GM12864 (cell line): ENCODE measurements at regions not wholly inside any gene's neighbourhood (a gene's known extent, or its start where the extent isn't known, plus 50 kb on each side); places are given as distances from the start of the nearest gene placed in this dataset.
A peak's percentile ranks its signal among the peaks of the same experiment; 100 is the strongest.
"Not testable (repeated sequence)": the region's sequence is repeated elsewhere in the genome, so short reads cannot be mapped to it uniquely, and the experiment has no call there.

ENCODE experiments used
- DNase-seq: peaks from one replicate; pipeline ENCODE4 v3.0.0-alpha.2; 2011; ENCODE audit warnings: low read depth
- H3K4me3 ChIP-seq: 2 replicates; pipeline ENCODE4 v1.5.1; 2011; ENCODE audit warnings: mild to moderate bottlenecking, low read depth, low read length, control low read depth
- CTCF ChIP-seq: IDR thresholded peaks from 2 replicates; pipeline ENCODE4 v1.5.1; 2011; ENCODE audit warnings: low read depth, mild to moderate bottlenecking, moderate library complexity, low read length, control low read depth, inconsistent platforms; ENCODE audit errors: missing control alignments

GRCh38 chr4:112732142-112732541 is 95.2 kb downstream of the LARP7 start:
- H3K4me3 ChIP-seq: no peak overlapping the region
- TF ChIP-seq CTCF: no peak
- no peak for DNase-seq

- no peak overlapping the region for H3K4me3 ChIP-seq
- peak; percentile 8 for TF ChIP-seq CTCF
- DNase-seq: peak; percentile 43
Measured at GRCh38 chr4:112735474-112735951, 98.6 kb downstream of the LARP7 start.

- H3K4me3 ChIP-seq: no peak overlapping the region
- TF ChIP-seq CTCF: no peak
- peak; percentile 27 for DNase-seq
Measured at GRCh38 chr4:112736718-112737135, 99.8 kb downstream of the LARP7 start.

- no peak for DNase-seq
- no peak for TF ChIP-seq CTCF
- H3K4me3 ChIP-seq: no peak overlapping the region
Measured at GRCh38 chr4:112739442-112739841, 102.5 kb downstream of the LARP7 start.

GRCh38 chr4:112747036-112747435 is 110.1 kb downstream of the LARP7 start:
- no peak for DNase-seq
- no peak for TF ChIP-seq CTCF
- H3K4me3 ChIP-seq: no peak overlapping the region

GRCh38 chr4:112748352-112748878 is 111.5 kb downstream of the LARP7 start:
- H3K4me3 ChIP-seq: no peak overlapping the region
- no peak for TF ChIP-seq CTCF
- DNase-seq: no peak

GRCh38 chr4:112750749-112751148 is 113.8 kb downstream of the LARP7 start:
- DNase-seq, H3K4me3 ChIP-seq: not testable (repeated sequence)
